ENCODE measurements at regions not wholly inside any gene's neighbourhood (a gene's known extent, or its start where the extent isn't known, plus 50 kb on each side); places are given as distances from the start of the nearest gene placed in this dataset.

GRCh38 chr4:141427726-141428296, 207.1 kb downstream of the ZNF330 start:
- WGBS, 2 donors, result 66 to 77% methylated on average over 4 of the region's 4 CpGs
- no peak for TF ChIP-seq POLR2A (IDR thresholded peaks at IDR 0.05)
- TF ChIP-seq POLR2AphosphoS5 (IDR thresholded peaks at IDR 0.05), result no peak
- TF ChIP-seq CTCF (IDR thresholded peaks at IDR 0.05), result no peak
- no peak for TF ChIP-seq EP300 (IDR thresholded peaks at IDR 0.05)
- intact Hi-C loops (cut with DNase I), result no loop called here

GRCh38 chr4:141429933-141430332, 206.4 kb upstream of the IL15 start:
- 71 to 89% methylated on average over 6 of the region's 6 CpGs for WGBS, 2 donors
- H3K9me3 ChIP-seq, result no peaks in the 10 kb centered on the region
- H3K4me3 ChIP-seq, result no peak overlapping the region
- no peak for DNase-seq
- no peaks in the 10 kb centered on the region for H3K36me3 ChIP-seq
- H3K4me1 ChIP-seq, result peaks cover 0 to 8% (median 0%) of the 10 kb centered on the region in 4 donors
- intact Hi-C loops (cut with DNase I), result no loop called here
- no peak overlapping the region for H3K27ac ChIP-seq
- no peaks in the 10 kb centered on the region for H3K27me3 ChIP-seq
- TF ChIP-seq EP300 (IDR thresholded peaks at IDR 0.05), result no peak
- no peak for TF ChIP-seq POLR2A (IDR thresholded peaks at IDR 0.05)
- no peak for TF ChIP-seq CTCF (IDR thresholded peaks at IDR 0.05)
- TF ChIP-seq POLR2AphosphoS5 (IDR thresholded peaks at IDR 0.05), result no peak

More at GRCh38 chr4:141427726-141428296, 207.1 kb downstream of the ZNF330 start:
- H3K4me1 ChIP-seq, result peaks cover 0 to 8% (median 0%) of the 10 kb centered on the region in 4 donors
- H3K4me3 ChIP-seq, result no peak overlapping the region
- no peak for DNase-seq
- H3K36me3 ChIP-seq, result no peaks in the 10 kb centered on the region
- no peak overlapping the region for H3K27ac ChIP-seq
- no peaks in the 10 kb centered on the region for H3K9me3 ChIP-seq
- no peaks in the 10 kb centered on the region for H3K27me3 ChIP-seq

GRCh38 chr4:141430686-141431085, 205.7 kb upstream of the IL15 start:
- Histone ChIP-seq H3K27ac (no peak overlapping the region), H3K4me1 (peaks cover 0 to under 1% (median 0%) of the 10 kb centered on the region in 4 donors), H3K4me3 (no peak overlapping the region), H3K36me3 (no peaks in the 10 kb centered on the region), H3K9me3 (no peaks in the 10 kb centered on the region), H3K27me3 (no peaks in the 10 kb centered on the region)
- DNase-seq, result no peak
- intact Hi-C loops (cut with DNase I), result no loop called here
- WGBS, 2 donors, result 93 to 97% methylated on average over 4 of the region's 4 CpGs
- no peak for TF ChIP-seq POLR2A (IDR thresholded peaks at IDR 0.05)
- no peak for TF ChIP-seq CTCF (IDR thresholded peaks at IDR 0.05)
- TF ChIP-seq EP300 (IDR thresholded peaks at IDR 0.05), result no peak
- no peak for TF ChIP-seq POLR2AphosphoS5 (IDR thresholded peaks at IDR 0.05)

- WGBS, 2 donors, result 53 to 65% methylated on average over 2 of the region's 2 CpGs
- TF ChIP-seq POLR2AphosphoS5 (IDR thresholded peaks at IDR 0.05) (no peak), CTCF (IDR thresholded peaks at IDR 0.05) (no peak), POLR2A (IDR thresholded peaks at IDR 0.05) (no peak), EP300 (IDR thresholded peaks at IDR 0.05) (no peak)
- no peaks in the 10 kb centered on the region for H3K9me3 ChIP-seq
- no peak for DNase-seq
- H3K36me3 ChIP-seq, result no peaks in the 10 kb centered on the region
- intact Hi-C loops (cut with DNase I), result no loop called here
- no peaks in the 10 kb centered on the region for H3K4me1 ChIP-seq
- H3K4me3 ChIP-seq, result no peak overlapping the region
- no peaks in the 10 kb centered on the region for H3K27me3 ChIP-seq
- no peak overlapping the region for H3K27ac ChIP-seq
Observed at GRCh38 chr4:141432000-141432712, 204.2 kb upstream of the IL15 start.
